ENCODE measurements at regions not wholly inside any gene's neighbourhood (a gene's known extent, or its start where the extent isn't known, plus 50 kb on each side); places are given as distances from the start of the nearest gene placed in this dataset.

- DNase-seq, result no peak
Measured at GRCh38 chr7:32131091-32131490, 60.9 kb upstream of the PDE1C start.

- DNase-seq, result no peak
Measured at GRCh38 chr7:32126843-32127242, 56.6 kb upstream of the PDE1C start.

All from NCI-H2081 treated with DMSO at 0.1 percent for 48 hours (cell line).